CD4-positive, alpha-beta T cell (primary cell): ENCODE measurements at regions not wholly inside any gene's neighbourhood (a gene's known extent, or its start where the extent isn't known, plus 50 kb on each side); places are given as distances from the start of the nearest gene placed in this dataset.

Experiments used
- ATAC-seq: fragments of 200-7000 bp; cut with Tn5 transposase; one replicate; pipeline ENCODE4 v1.10.0; 2022; ENCODE audit warnings: mild to moderate bottlenecking; ENCODE audit not compliant: poor library complexity
- CTCF ChIA-PET: fragments of 350-600 bp; sonication (Branson Sonifier 250); formaldehyde crosslinking; loops from one replicate; lab custom pipeline; 2021; ENCODE audit warnings: antibody characterized with exemption, inconsistent platforms; lab: Charles Lee
- POLR2A ChIA-PET: fragments of 350-600 bp; sonication (Branson Sonifier 250); formaldehyde crosslinking; loops from one replicate; lab custom pipeline; 2021; ENCODE audit warnings: antibody characterized with exemption, inconsistent platforms; lab: Charles Lee
- DNase-seq, 14 experiments: peaks; one replicate each; pipeline ENCODE4 v3.0.0-alpha.2; 2013 to 2020; ENCODE audit warnings: mixed read lengths in 2 of 14
- H3K27ac ChIP-seq, 2 donors: one replicate each; pipeline versions ENCODE4 v1.5.1 to v1.7.0; 2013; ENCODE audit warnings: low read length in 2 of 2, low read depth in 1 of 2, mild to moderate bottlenecking in 1 of 2
- H3K27me3 ChIP-seq, 2 experiments: 1 replicate in 1 of 2; 2 replicates in 1 of 2; pipeline versions ENCODE4 v1.6.1 to v1.7.0; 2013; ENCODE audit warnings: low read length in 2 of 2, control low read depth in 1 of 2, mild to moderate bottlenecking in 1 of 2, moderate library complexity in 1 of 2; ENCODE audit not compliant: insufficient read depth in 2 of 2, control insufficient read depth in 1 of 2
- H3K36me3 ChIP-seq: one replicate; pipeline ENCODE4 v1.6.1; 2013; ENCODE audit warnings: low read length, control low read depth; ENCODE audit not compliant: insufficient read depth
- H3K4me1 ChIP-seq: one replicate; pipeline ENCODE4 v1.6.1; 2013; ENCODE audit warnings: low read length, control low read depth; ENCODE audit not compliant: insufficient read depth
- H3K4me3 ChIP-seq: one replicate; pipeline ENCODE4 v1.5.1; 2013; ENCODE audit warnings: mild to moderate bottlenecking, low read length, moderate library complexity
- H3K9me3 ChIP-seq, 2 experiments: 1 replicate in 1 of 2; 2 replicates in 1 of 2; pipeline versions ENCODE4 v1.6.1 to v1.7.0; 2013; ENCODE audit warnings: low read length in 2 of 2, mild to moderate bottlenecking in 2 of 2, control low read depth in 1 of 2, moderate library complexity in 1 of 2; ENCODE audit not compliant: control insufficient read depth in 1 of 2, insufficient read depth in 1 of 2
- H3K27ac Mint-ChIP-seq: one replicate; pipeline ENCODE4 v1.8.0; 2020; ENCODE audit warnings: mixed read lengths
- H3K27me3 Mint-ChIP-seq: one replicate; pipeline ENCODE4 v1.8.0; 2021; ENCODE audit warnings: mixed read lengths
- H3K36me3 Mint-ChIP-seq: one replicate; pipeline ENCODE4 v1.8.0; 2021; ENCODE audit warnings: low read depth, mixed read lengths
- H3K4me1 Mint-ChIP-seq: one replicate; pipeline ENCODE4 v1.8.0; 2021; ENCODE audit warnings: low read depth, mixed read lengths
- H3K4me3 Mint-ChIP-seq: one replicate; pipeline ENCODE4 v1.8.0; 2020; ENCODE audit warnings: mild to moderate bottlenecking, mixed read lengths
- H3K9me3 Mint-ChIP-seq: one replicate; pipeline ENCODE4 v1.8.0; 2020; ENCODE audit warnings: mixed read lengths
- intact Hi-C, 2 experiments: fragments of 100-400 bp; cut with DNase I in 1 of 2; cut with micrococcal nuclease in 1 of 2; formaldehyde crosslinking; loops; one replicate each; pipeline versions ENCODE4 v1.15.1 to v1.9.0; 2023 to 2025; cut with DNase I, micrococcal nuclease
- TF ChIP-seq, protein P1 (sequence below): fragments of 200-600 bp; IDR thresholded peaks from one replicate; pipeline ENCODE4 v1.8.0; 2022; ENCODE audit warnings: antibody characterized with exemption, mild to moderate bottlenecking

GRCh38 chr9:10917001-10917400 lies 304.2 kb upstream of the PTPRD start:
- ChIA-PET CTCF (no interaction called here), POLR2A (no interaction called here)
- no peaks in the 10 kb centered on the region for H3K4me1 Mint-ChIP-seq
- TF ChIP-seq, protein P1, sequence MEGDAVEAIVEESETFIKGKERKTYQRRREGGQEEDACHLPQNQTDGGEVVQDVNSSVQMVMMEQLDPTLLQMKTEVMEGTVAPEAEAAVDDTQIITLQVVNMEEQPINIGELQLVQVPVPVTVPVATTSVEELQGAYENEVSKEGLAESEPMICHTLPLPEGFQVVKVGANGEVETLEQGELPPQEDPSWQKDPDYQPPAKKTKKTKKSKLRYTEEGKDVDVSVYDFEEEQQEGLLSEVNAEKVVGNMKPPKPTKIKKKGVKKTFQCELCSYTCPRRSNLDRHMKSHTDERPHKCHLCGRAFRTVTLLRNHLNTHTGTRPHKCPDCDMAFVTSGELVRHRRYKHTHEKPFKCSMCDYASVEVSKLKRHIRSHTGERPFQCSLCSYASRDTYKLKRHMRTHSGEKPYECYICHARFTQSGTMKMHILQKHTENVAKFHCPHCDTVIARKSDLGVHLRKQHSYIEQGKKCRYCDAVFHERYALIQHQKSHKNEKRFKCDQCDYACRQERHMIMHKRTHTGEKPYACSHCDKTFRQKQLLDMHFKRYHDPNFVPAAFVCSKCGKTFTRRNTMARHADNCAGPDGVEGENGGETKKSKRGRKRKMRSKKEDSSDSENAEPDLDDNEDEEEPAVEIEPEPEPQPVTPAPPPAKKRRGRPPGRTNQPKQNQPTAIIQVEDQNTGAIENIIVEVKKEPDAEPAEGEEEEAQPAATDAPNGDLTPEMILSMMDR, result no peak
- H3K36me3 Mint-ChIP-seq, result no peaks in the 10 kb centered on the region
- ATAC-seq (no peak), DNase-seq (no peak)
- peaks cover 0 to 3% of the 10 kb centered on the region in 2 experiments for H3K9me3 ChIP-seq
- H3K27me3 ChIP-seq, result no peaks in the 10 kb centered on the region
- H3K27me3 Mint-ChIP-seq, result no peaks in the 10 kb centered on the region
- H3K4me3 ChIP-seq, result no peak overlapping the region
- no peaks in the 10 kb centered on the region for H3K4me1 ChIP-seq
- intact Hi-C loops, result no loop called here
- H3K9me3 Mint-ChIP-seq, result peaks cover 16% of the 10 kb centered on the region
- no peaks in the 10 kb centered on the region for H3K36me3 ChIP-seq
- H3K4me3 Mint-ChIP-seq, result no peak overlapping the region
- H3K27ac Mint-ChIP-seq, result no peak overlapping the region
- H3K27ac ChIP-seq, result no peak overlapping the region

GRCh38 chr9:10921671-10922070 lies 308.9 kb upstream of the PTPRD start:
- H3K4me3 Mint-ChIP-seq, result no peak overlapping the region
- H3K36me3 ChIP-seq, result no peaks in the 10 kb centered on the region
- no peaks in the 10 kb centered on the region for H3K36me3 Mint-ChIP-seq
- H3K9me3 ChIP-seq, result no peaks in the 10 kb centered on the region
- ChIA-PET CTCF (no interaction called here), POLR2A (no interaction called here)
- ATAC-seq (no peak), DNase-seq (no peak)
- no peak overlapping the region for H3K27ac Mint-ChIP-seq
- no peaks in the 10 kb centered on the region for H3K4me1 ChIP-seq
- intact Hi-C loops, result no loop called here
- no peak overlapping the region for H3K27ac ChIP-seq
- no peaks in the 10 kb centered on the region for H3K27me3 ChIP-seq
- no peaks in the 10 kb centered on the region for H3K27me3 Mint-ChIP-seq
- no peak overlapping the region for H3K4me3 ChIP-seq
- H3K9me3 Mint-ChIP-seq, result peaks cover 26% of the 10 kb centered on the region
- TF ChIP-seq, protein P1, result no peak
- H3K4me1 Mint-ChIP-seq, result no peaks in the 10 kb centered on the region

DNA sequence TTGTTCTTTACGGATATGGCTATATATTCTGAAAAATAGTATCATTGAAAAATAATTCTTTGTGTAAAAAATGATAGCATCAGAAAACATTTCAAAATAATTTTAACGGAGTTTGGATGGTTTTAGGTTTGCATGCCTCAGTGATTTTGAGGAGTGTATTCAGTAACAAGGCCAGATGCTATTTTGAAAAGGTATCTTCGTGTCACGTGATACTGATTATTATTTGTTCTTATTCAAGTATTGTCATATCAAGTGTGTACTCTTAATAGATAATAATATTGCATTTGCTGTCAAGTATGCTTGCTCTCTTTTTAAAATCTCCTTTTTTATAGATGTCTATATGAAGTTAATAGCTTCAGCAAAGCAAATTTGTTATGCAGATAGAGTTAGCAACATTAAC lies 313.1 kb upstream of the PTPRD start:
- Mint-ChIP-seq H3K27ac (no peak overlapping the region), H3K36me3 (no peaks in the 10 kb centered on the region), H3K4me1 (no peaks in the 10 kb centered on the region), H3K9me3 (peaks cover 16% of the 10 kb centered on the region), H3K27me3 (no peaks in the 10 kb centered on the region), H3K4me3 (no peak overlapping the region)
- intact Hi-C loops, result no loop called here
- H3K27ac ChIP-seq, result no peak overlapping the region
- ATAC-seq (no peak), DNase-seq (no peak)
- H3K9me3 ChIP-seq, result no peaks in the 10 kb centered on the region
- H3K4me1 ChIP-seq, result no peaks in the 10 kb centered on the region
- ChIA-PET CTCF (no interaction called here), POLR2A (no interaction called here)
- no peaks in the 10 kb centered on the region for H3K27me3 ChIP-seq
- H3K4me3 ChIP-seq, result no peak overlapping the region
- TF ChIP-seq, protein P1, result no peak
- no peaks in the 10 kb centered on the region for H3K36me3 ChIP-seq
